Skeletal muscle cell (primary cell): ENCODE measurements at regions not wholly inside any gene's neighbourhood (a gene's known extent, or its start where the extent isn't known, plus 50 kb on each side); places are given as distances from the start of the nearest gene placed in this dataset.
"Not testable (repeated sequence)": the region's sequence is repeated elsewhere in the genome, so short reads cannot be mapped to it uniquely, and the experiment has no call there.

Source experiments
- DNase-seq: peaks from one replicate; pipeline ENCODE4 v3.0.0-alpha.2; 2010; ENCODE audit warnings: low read depth
- H3K4me3 ChIP-seq: 2 replicates; pipeline ENCODE4 v1.5.1; 2011; ENCODE audit warnings: low read depth, mild to moderate bottlenecking, control low read depth, low read length, moderate library complexity

GRCh38 chr7:87007038-87007437 lies 52.4 kb downstream of the ELAPOR2 start:
- no peak overlapping the region for H3K4me3 ChIP-seq
- DNase-seq, result no peak

GRCh38 chr7:87004956-87005355 lies 54.5 kb downstream of the ELAPOR2 start:
- no peak for DNase-seq
- H3K4me3 ChIP-seq, result no peak overlapping the region

GRCh38 chr7:87003872-87004798 lies 55.3 kb downstream of the ELAPOR2 start:
- no peak for DNase-seq
- no peak overlapping the region for H3K4me3 ChIP-seq

- no peak overlapping the region for H3K4me3 ChIP-seq
- DNase-seq, result no peak
These were observed 58.2 kb downstream of the ELAPOR2 start for GRCh38 chr7:87001214-87001613.

GRCh38 chr7:87000344-87000743 lies 59.1 kb downstream of the ELAPOR2 start:
- DNase-seq, result no peak
- no peak overlapping the region for H3K4me3 ChIP-seq

- no peak for DNase-seq
- H3K4me3 ChIP-seq, result no peak overlapping the region
These were observed 59.7 kb downstream of the ELAPOR2 start for GRCh38 chr7:86999750-87000149.

- no peak overlapping the region for H3K4me3 ChIP-seq
- DNase-seq, result no peak
These were observed 63.6 kb downstream of the ELAPOR2 start for GRCh38 chr7:86995814-86996213.

- DNase-seq, result no peak
- H3K4me3 ChIP-seq, result no peak overlapping the region
These were observed 64.3 kb downstream of the ELAPOR2 start for GRCh38 chr7:86995052-86995725.

- no peak overlapping the region for H3K4me3 ChIP-seq
- no peak for DNase-seq
These were observed 67.7 kb downstream of the ELAPOR2 start for GRCh38 chr7:86991771-86992191.

- DNase-seq, result no peak
- H3K4me3 ChIP-seq, result no peak overlapping the region
These were observed 68.2 kb downstream of the ELAPOR2 start for GRCh38 chr7:86991093-86991769.

- H3K4me3 ChIP-seq, result no peak overlapping the region
- no peak for DNase-seq
These were observed 70.0 kb downstream of the ELAPOR2 start for GRCh38 chr7:86989407-86989806.

- not testable (repeated sequence) for H3K4me3 ChIP-seq, DNase-seq
These were observed 71.6 kb downstream of the ELAPOR2 start for GRCh38 chr7:86987834-86988233.

GRCh38 chr7:86987358-86987757 lies 72.1 kb downstream of the ELAPOR2 start:
- H3K4me3 ChIP-seq, DNase-seq: not testable (repeated sequence)

- not testable (repeated sequence) for DNase-seq, H3K4me3 ChIP-seq
These were observed 74.1 kb downstream of the ELAPOR2 start for GRCh38 chr7:86985342-86985741.

- not testable (repeated sequence) for H3K4me3 ChIP-seq, DNase-seq
These were observed 75.8 kb downstream of the ELAPOR2 start for GRCh38 chr7:86983654-86984053.

- DNase-seq, H3K4me3 ChIP-seq: not testable (repeated sequence)
These were observed 77.5 kb downstream of the ELAPOR2 start for GRCh38 chr7:86981937-86982336.

GRCh38 chr7:86981127-86981526 lies 78.3 kb downstream of the ELAPOR2 start:
- no peak overlapping the region for H3K4me3 ChIP-seq
- DNase-seq, result no peak

- H3K4me3 ChIP-seq, result no peak overlapping the region
- no peak for DNase-seq
These were observed 79.2 kb downstream of the ELAPOR2 start for GRCh38 chr7:86980223-86980622.

GRCh38 chr7:86978808-86979506 lies 80.5 kb downstream of the ELAPOR2 start:
- H3K4me3 ChIP-seq, result no peak overlapping the region
- no peak for DNase-seq

- H3K4me3 ChIP-seq, result no peak overlapping the region
- no peak for DNase-seq
These were observed 82.5 kb downstream of the ELAPOR2 start for GRCh38 chr7:86976958-86977357.
